Nucleus accumbens (tissue), 56 donors: ENCODE measurements at regions not wholly inside any gene's neighbourhood (a gene's known extent, or its start where the extent isn't known, plus 50 kb on each side); places are given as distances from the start of the nearest gene placed in this dataset.
A peak's percentile ranks its signal among the peaks of the same experiment; 100 is the strongest.

ENCODE experiments used
- DNase-seq, 56 donors: peaks; one replicate each; lab custom pipeline; 2025; lab: John Stamatoyannopoulos, UW

GRCh38 chr7:15798081-15798480 lies 111.6 kb upstream of the MEOX2 start:
- DNase-seq, result no peak

DNA sequence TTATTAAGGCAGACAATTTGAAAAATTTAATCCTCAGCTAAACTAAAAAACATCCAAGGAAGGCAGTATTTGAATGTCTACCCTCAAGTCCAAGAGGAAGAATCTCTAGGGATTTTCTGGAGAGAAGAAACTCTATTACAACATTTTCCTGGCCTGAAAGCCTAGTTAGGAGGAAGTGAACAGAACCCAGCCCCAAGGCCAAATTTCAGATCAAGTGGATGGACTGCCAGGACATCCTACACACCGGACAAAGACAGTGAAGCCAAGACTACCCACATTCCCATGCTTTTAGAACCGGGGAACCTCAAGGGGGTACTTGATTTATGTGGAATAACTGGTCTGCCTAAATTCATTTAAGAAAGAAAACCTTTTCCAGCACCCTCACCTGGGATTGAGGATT lies 108.9 kb upstream of the MEOX2 start:
- DNase-seq, result no peak

GRCh38 chr7:15794801-15795200 lies 108.3 kb upstream of the MEOX2 start:
- no peak for DNase-seq

DNA sequence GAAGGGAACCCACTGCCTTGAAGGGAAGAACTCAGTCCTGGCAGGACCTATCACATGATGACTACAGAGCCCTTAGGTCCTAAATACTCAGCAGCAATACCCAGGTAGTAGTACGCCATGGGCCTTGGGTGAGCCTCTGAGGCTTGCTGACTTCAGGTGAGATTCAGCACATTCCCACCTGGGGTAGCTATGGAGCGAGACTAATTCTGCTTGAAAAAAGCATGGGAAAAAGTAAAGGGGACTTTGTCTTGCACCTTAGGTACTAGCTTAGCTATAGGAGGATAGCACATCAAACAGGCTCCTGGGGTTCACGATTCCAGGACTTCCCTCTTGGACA lies 98.2 kb upstream of the MEOX2 start:
- no peak for DNase-seq

GRCh38 chr7:15783987-15784693 lies 97.7 kb upstream of the MEOX2 start:
- DNase-seq, result peak in 29 of 56 donors; percentile 2 to 77 (median 19)

DNA sequence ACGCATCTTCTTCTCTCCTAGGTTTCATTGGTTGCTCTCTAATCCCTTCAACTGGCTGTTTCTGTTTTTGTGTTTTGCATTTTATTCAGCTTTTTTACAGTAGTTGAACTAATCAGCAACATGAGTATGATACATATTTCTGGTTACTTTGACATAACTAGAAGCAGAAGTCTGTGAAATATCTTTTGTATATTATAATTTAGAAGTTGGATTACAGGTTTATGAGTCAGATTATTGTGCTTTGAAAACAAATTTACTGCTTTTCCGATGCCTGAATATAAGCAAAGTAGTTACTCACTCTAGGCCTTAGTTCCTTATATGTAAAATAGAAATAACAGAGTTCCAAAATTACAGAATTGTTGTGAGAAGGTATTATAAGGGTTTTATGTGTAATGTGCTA lies 96.2 kb upstream of the MEOX2 start:
- DNase-seq, result no peak

GRCh38 chr7:15781944-15782343 lies 95.5 kb upstream of the MEOX2 start:
- DNase-seq, result no peak

- DNase-seq, result no peak
Measured at GRCh38 chr7:15780271-15780670, 93.8 kb upstream of the MEOX2 start.

- no peak for DNase-seq
Measured at GRCh38 chr7:15778191-15778590, 91.7 kb upstream of the MEOX2 start.

- DNase-seq, result no peak
Measured at GRCh38 chr7:15765753-15766152, 79.3 kb upstream of the MEOX2 start.

GRCh38 chr7:15764851-15765382 lies 78.4 kb upstream of the MEOX2 start:
- no peak for DNase-seq

- no peak for DNase-seq
Measured at GRCh38 chr7:15764010-15764409, 77.5 kb upstream of the MEOX2 start.

DNA sequence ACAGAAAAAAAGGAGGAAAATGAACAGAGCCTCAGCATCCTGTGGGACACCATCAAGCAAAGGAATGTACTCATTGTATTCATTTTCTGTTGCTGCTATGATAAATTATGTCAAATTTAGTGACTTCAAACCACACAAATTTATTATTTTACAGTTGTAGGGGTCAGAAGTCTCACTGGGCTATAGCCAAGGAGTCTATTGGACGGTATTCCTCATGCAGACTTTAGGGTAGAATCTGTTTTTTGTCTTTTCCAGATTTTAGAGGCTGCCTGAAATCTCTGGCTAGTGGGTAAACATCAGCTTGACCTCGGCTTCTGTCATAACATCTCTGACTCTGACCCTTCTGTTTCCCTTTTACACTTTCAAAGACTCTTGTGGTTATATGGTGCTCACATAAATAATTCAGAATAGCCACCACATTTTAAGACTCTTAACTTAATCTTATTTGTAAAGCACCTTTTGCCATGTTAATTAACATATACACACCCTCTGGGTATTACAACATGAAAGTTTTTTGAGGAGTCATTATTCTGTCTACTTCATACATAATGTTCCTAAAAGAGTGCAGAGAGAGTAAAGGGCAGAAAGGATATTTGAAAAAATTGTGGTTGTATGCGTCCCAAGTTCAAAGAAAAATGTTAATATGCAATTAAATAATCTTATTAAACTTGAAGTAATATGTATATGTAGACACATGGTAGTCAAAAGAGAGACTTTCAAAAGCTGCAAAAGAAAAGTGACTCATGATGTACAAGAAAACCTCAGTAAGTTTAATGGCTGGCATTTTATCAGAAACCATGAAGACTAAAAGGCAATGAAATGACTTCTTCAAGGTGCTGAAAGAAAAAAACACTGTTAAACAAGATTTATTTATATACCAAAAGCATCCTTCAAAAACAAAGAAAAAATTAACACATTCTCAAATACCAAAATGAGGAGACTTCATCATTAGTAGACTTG lies 70.8 kb upstream of the MEOX2 start:
- DNase-seq, result no peak

GRCh38 chr7:15755061-15755460 lies 68.6 kb upstream of the MEOX2 start:
- DNase-seq, result no peak

- no peak for DNase-seq
Measured at GRCh38 chr7:15753887-15754579, 67.5 kb upstream of the MEOX2 start.

DNA sequence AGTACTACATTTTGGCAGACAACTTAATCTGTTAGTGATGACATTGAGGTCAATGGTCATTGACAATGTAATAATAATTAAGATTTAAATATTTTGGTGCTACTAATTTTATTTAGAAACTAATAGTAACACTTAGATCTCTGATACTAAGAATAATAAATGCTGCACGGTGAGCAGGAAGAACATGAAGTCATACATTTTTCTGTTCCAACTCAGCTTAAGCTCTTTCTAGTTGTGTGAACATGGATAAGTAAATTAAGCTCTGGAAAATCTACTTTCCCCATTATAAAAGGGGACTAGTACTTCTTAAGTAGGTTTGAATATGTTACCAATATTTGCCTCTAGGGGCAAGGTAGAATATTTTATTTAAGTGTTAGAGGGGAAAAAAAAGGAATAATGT lies 65.9 kb upstream of the MEOX2 start:
- no peak for DNase-seq

- DNase-seq, result no peak
Measured at GRCh38 chr7:15751191-15751701, 64.8 kb upstream of the MEOX2 start.

DNA sequence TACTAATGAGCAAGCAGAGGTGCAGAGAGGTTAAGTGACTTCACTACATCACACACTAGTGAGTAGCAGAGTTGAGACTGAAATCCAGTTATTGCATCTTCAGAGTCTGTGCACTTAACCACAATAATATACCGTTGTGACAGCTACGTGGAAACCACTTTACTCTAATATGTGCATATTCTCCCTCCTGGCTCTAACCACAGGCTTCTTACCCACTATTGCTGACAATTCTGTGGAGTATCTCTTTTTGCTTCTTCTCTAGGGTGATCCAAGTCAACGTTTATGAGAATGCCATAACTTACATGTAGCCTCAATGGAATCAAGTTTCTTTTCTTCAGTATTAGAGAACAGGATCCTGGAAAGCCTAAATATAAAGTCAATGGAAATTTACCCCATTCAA lies 64.2 kb upstream of the MEOX2 start:
- no peak for DNase-seq

GRCh38 chr7:15749631-15750030 lies 63.1 kb upstream of the MEOX2 start:
- no peak for DNase-seq

DNA sequence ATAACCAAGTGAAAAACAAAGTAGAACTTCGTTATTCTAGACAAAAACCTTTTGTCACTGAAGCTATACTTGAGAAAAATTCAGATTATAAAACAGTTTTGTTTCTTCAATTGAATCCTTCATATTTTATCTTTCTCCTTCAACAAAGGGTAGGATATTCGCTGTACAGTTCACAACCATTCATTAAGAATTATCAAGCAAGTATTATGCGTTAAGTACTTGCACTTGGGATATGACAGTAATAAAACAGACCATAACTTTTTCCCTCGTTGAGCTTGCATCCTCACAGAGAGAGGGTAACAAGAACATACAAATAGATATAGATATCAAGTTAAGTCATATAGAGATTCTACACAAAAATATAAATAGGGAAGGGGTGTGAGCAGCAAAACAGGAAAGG lies 61.2 kb upstream of the MEOX2 start:
- DNase-seq, result no peak

GRCh38 chr7:15747301-15747700 lies 60.8 kb upstream of the MEOX2 start:
- no peak for DNase-seq
